RCC 7860 (cell line): ENCODE measurements at regions not wholly inside any gene's neighbourhood (a gene's known extent, or its start where the extent isn't known, plus 50 kb on each side); places are given as distances from the start of the nearest gene placed in this dataset.
A peak's percentile ranks its signal among the peaks of the same experiment; 100 is the strongest.
"Not testable (repeated sequence)": the region's sequence is repeated elsewhere in the genome, so short reads cannot be mapped to it uniquely, and the experiment has no call there.

Experiments used
- DNase-seq: peaks from one replicate; pipeline ENCODE4 v3.0.0-alpha.2; 2015; ENCODE audit warnings: low spot score
- FAIRE-seq: peaks from 2 replicates; lab custom pipeline; 2012; peaks lifted over from hg19 to GRCh38; lab: Jason Lieb, UNC

GRCh38 chr7:136441835-136442234 lies 426.6 kb upstream of the CHRM2 start:
- DNase-seq = no peak
- FAIRE-seq = no peak

DNA sequence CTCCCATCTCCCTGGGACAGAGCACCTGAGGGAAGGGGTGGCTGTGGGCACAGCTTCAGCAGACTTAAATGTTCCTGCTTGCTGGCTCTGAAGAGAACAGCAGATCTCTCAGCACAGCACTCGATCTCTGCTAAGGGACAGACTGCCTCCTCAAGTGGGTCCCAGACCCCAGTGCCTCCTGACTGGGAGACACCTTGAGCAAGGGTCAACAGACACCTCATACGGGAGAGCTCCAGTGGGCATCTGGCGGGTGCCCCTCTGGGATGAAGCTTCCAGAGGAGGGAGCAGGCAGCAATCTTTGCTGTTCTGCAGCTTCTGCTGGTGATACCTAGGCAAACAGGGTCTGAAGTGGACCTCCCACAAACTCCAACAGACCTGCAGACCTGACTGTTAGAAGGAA lies 436.7 kb upstream of the CHRM2 start:
- DNase-seq, FAIRE-seq: not testable (repeated sequence)

- DNase-seq (no peak), FAIRE-seq (no peak)
Observed at GRCh38 chr7:136424058-136424457, 444.4 kb upstream of the CHRM2 start.

DNA sequence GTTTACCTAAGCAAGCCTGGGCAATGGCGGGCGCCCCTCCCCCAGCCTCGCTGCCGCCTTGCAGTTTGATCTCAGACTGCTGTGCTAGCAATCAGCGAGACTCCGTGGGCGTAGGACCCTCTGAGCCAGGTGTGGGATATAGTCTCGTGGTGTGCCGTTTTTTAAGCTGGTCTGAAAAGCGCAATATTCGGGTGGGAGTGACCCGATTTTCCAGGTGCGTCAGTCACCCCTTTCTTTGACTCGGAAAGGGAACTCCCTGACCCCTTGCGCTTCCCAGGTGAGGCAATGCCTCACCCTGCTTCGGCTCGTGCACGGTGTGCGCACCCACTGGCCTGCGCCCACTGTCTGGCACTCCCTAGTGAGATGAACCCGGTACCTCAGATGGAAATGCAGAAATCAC lies 442.6 kb upstream of the MTPN start:
- DNase-seq, FAIRE-seq: not testable (repeated sequence)

GRCh38 chr7:136412952-136413351 lies 435.8 kb upstream of the MTPN start:
- no peak for FAIRE-seq
- DNase-seq = no peak

- peak; percentile 51 for DNase-seq
- no peak for FAIRE-seq
Observed at GRCh38 chr7:136405931-136406777, 429.0 kb upstream of the MTPN start.

DNA sequence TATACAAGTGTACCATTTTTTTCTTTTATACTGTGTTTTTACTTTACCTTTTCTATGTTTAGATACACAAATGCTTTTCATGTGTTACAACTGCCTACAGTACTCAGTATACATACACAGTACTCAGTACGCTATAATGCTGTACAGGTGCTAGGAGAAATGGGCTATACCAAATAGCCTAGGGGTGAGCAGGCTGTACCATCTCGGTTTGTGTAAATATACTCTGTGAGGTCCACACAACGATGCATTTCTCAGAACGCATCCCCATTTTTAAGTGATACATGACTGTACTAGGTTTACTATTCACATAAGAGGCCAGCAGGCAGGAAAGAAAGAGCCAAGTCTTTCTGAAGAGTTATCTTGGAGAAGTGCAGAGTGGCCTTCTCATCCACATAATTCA lies 426.4 kb upstream of the MTPN start:
- FAIRE-seq (no peak), DNase-seq (no peak)

DNA sequence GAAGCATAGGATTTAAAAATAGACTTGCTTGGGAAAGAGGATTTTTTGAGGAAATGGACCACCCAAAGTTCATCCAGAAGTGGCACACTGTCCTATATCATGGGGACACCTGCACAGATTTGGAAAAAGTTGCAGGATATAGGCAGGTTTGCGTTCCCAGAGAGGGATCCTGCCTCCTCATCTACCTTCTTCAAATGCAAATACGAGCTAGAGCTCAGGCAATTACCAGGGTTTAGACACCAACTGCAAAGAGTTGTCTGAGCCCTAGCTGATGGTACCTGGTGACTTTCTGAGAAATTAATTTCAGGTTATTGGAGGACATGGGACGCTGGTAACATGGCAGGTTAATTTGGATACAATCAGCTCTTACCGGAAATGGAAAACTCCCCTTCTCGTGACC lies 423.7 kb upstream of the MTPN start:
- DNase-seq (no peak), FAIRE-seq (no peak)

DNA sequence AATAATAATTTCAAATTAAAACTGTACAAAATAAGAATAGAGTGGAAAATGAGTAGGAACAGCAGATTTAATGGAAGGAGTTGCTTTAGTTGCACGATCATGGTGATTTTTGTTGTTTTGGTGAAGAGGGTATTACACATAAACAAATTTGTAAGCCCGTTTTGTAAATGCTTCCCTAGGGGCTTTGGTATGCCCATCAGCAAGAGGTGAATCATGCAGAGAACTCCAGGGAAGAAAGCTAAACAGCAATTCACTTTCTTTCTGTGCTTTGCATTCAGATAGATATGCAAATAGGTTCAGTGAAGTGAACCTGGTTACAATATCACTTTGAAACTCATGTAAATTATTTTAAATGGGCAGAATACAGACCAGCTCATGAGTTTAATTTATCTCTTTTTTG lies 422.2 kb upstream of the MTPN start:
- FAIRE-seq = no peak
- DNase-seq = no peak

DNA sequence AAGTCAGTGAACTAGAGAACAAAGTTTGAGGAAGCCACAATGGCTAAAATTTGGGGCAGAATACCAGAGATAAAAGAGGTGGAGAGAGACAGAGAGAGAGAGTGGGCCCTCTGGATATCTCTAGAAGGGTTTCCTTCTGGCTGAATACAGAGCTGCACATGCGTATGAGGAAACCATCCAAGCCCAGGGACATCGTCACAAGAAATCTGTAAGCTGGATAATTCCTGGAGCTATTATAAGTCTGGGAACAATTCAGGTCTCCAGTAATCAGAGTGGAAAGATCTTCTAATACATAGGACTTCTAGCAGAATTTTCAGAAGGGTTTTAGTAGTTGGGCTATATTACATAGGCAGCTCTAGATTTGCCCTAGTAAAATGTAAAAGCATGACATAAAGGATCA lies 415.7 kb upstream of the MTPN start:
- FAIRE-seq (no peak), DNase-seq (no peak)

- DNase-seq = no peak
Observed at GRCh38 chr7:136391371-136391770, 414.2 kb upstream of the MTPN start.

DNA sequence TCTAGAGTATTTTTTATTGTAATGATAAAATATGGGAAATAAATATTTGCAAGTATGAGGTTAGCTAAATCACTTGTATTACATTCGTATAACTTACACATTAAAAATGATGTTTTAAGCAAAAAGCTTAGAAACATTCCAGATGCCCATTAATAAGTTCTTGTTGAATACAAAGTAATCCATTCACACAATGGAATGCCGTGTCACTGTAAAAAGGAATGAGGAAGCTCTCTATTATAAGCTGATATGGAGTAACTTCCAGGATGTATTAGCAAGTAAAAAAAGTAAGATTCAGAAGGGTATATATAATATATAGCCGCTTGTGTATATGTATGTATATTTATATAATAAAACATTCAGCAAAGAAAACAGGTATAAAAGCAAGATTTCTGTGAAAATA lies 412.8 kb upstream of the MTPN start:
- DNase-seq = no peak
- no peak for FAIRE-seq

More at GRCh38 chr7:136391371-136391770, 414.2 kb upstream of the MTPN start:
- no peak for FAIRE-seq

DNA sequence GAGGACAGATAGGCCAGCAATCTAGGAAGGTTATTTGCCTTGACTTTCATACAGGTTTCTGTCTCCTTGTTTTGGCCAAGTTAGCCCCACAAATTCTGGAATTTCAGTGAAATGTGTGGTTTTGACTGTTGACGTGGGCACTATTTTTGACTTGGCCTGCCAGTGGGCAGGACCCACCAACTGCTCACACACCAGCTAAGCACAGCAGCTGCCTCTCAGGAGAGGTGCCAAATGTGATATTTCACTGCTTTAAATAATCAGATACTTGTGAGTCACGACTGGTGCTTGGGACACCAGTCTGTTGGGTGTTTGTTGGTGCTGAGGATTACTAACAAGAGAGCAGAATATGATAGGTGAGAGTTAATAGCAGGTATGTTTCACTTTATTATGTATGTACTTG lies 409.7 kb upstream of the MTPN start:
- FAIRE-seq (no peak), DNase-seq (no peak)

DNA sequence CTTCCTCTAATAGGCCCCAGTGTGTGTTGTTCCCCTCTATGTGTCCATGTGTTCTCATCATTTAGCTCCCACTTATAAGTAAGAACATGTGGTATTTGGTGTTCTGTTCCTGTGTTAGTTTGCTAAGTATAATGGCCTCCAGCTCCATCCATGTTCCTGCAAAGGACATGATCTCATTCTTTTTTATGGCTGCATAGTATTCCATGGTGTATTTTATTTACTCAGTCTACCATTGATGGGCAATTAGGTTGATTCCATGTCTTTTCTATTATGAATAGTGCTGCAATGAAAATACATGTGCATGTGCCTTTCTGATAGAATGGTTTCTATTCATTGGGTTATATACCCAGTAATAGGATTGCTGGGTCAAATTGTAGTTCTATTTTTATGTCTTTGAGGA lies 394.2 kb upstream of the MTPN start:
- DNase-seq, FAIRE-seq: not testable (repeated sequence)

- FAIRE-seq (no peak), DNase-seq (no peak)
Observed at GRCh38 chr7:136370137-136370536, 393.0 kb upstream of the MTPN start.

- FAIRE-seq = no peak
Observed at GRCh38 chr7:136369225-136369624, 392.1 kb upstream of the MTPN start.

GRCh38 chr7:136359333-136359903 lies 382.3 kb upstream of the MTPN start:
- DNase-seq = no peak
- no peak for FAIRE-seq

More at GRCh38 chr7:136369225-136369624, 392.1 kb upstream of the MTPN start:
- DNase-seq = no peak

- DNase-seq (no peak), FAIRE-seq (no peak)
Observed at GRCh38 chr7:136353287-136353686, 376.1 kb upstream of the MTPN start.

- no peak for FAIRE-seq
- no peak for DNase-seq
Observed at GRCh38 chr7:136348542-136349192, 371.5 kb upstream of the MTPN start.

- FAIRE-seq (no peak), DNase-seq (no peak)
Observed at GRCh38 chr7:136348142-136348541, 371.0 kb upstream of the MTPN start.

DNA sequence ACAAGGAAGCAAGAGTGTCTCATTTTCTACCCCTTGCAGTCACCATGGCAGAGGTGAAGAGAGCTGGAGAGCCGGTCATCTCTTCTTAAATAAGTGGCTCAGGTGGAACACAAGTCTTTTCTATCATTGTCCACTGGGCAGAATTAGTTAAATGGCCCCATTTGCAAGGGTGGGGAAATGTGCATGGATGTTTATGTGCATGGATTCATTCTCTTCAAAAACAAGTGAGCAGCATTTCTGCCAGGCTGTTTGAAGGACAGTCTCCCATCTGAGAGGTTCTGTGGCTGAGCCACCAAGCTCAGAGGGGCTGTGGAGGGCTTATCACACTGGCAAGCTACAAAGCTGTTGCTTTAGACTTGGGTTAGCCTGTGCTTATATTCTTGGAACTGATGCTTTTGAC lies 370.3 kb upstream of the MTPN start:
- DNase-seq (no peak), FAIRE-seq (no peak)

GRCh38 chr7:136342251-136342650 lies 365.1 kb upstream of the MTPN start:
- DNase-seq (no peak), FAIRE-seq (no peak)
